WTC11 (cell line): ENCODE measurements at regions not wholly inside any gene's neighbourhood (a gene's known extent, or its start where the extent isn't known, plus 50 kb on each side); places are given as distances from the start of the nearest gene placed in this dataset.

Experiments used
- ATAC-seq: fragments of 200-7000 bp; cut with Tn5 transposase; 2 replicates; pipeline ENCODE4 v1.10.0; 2021; ENCODE audit warnings: mild to moderate bottlenecking, moderate library complexity
- CTCF ChIA-PET: fragments of 300-600 bp; sonication (Branson Sonifier 250); formaldehyde crosslinking; loops from one replicate; lab custom pipeline; 2021; ENCODE audit warnings: antibody characterized with exemption; lab: Charles Lee
- POLR2A ChIA-PET: fragments of 350-600 bp; sonication (Branson Sonifier 250); formaldehyde crosslinking; loops from one replicate; lab custom pipeline; 2021; ENCODE audit warnings: antibody characterized with exemption; lab: Charles Lee
- DNase-seq: peaks from one replicate; pipeline ENCODE4 v3.0.0; 2021; ENCODE audit warnings: low spot score
- H3K27ac Mint-ChIP-seq: 2 replicates; pipeline ENCODE4 v1.8.0; 2021; ENCODE audit warnings: mixed read lengths
- H3K27me3 Mint-ChIP-seq: 2 replicates; pipeline ENCODE4 v1.8.0; 2021; ENCODE audit warnings: low read depth, mild to moderate bottlenecking, moderate library complexity, mixed read lengths
- H3K36me3 Mint-ChIP-seq: 2 replicates; pipeline ENCODE4 v1.8.0; 2021; ENCODE audit warnings: mixed read lengths
- H3K4me1 Mint-ChIP-seq: 2 replicates; pipeline ENCODE4 v1.8.0; 2022; ENCODE audit warnings: mixed read lengths
- H3K4me3 Mint-ChIP-seq: 2 replicates; pipeline ENCODE4 v1.8.0; 2021; ENCODE audit warnings: mild to moderate bottlenecking, moderate library complexity, mixed read lengths
- H3K9me3 Mint-ChIP-seq: 2 replicates; pipeline ENCODE4 v1.8.0; 2021; ENCODE audit warnings: mixed read lengths
- FOXJ3 ChIP-seq: sonication (generic); formaldehyde crosslinking; IDR thresholded peaks from 2 replicates; pipeline ENCODE4 v1.9.0; 2021; ENCODE audit warnings: missing genetic modification reagents, mild to moderate bottlenecking, borderline replicate concordance
- FOXP1 ChIP-seq: sonication (generic); formaldehyde crosslinking; IDR thresholded peaks from 2 replicates; pipeline ENCODE4 v1.8.0; 2022; ENCODE audit warnings: missing genetic modification reagents, mild to moderate bottlenecking, moderate library complexity, borderline replicate concordance
- FOXP4 ChIP-seq: sonication (generic); formaldehyde crosslinking; IDR thresholded peaks from 2 replicates; pipeline ENCODE4 v1.8.0; 2022; ENCODE audit warnings: mild to moderate bottlenecking, missing genetic modification reagents
- HMGXB4 ChIP-seq: sonication (generic); formaldehyde crosslinking; IDR thresholded peaks from 2 replicates; pipeline ENCODE4 v1.8.1; 2023; ENCODE audit warnings: mild to moderate bottlenecking, moderate library complexity, missing genetic modification reagents
- IRF2 ChIP-seq: sonication (generic); formaldehyde crosslinking; IDR thresholded peaks from 2 replicates; pipeline ENCODE4 v1.8.0; 2022; ENCODE audit warnings: low read depth, missing genetic modification reagents, borderline replicate concordance
- JUN ChIP-seq: sonication (generic); formaldehyde crosslinking; IDR thresholded peaks from 2 replicates; pipeline ENCODE4 v1.8.0; 2023; ENCODE audit warnings: mild to moderate bottlenecking, missing genetic modification reagents
- TCF7 ChIP-seq: sonication (generic); formaldehyde crosslinking; IDR thresholded peaks from 2 replicates; pipeline ENCODE4 v1.8.0; 2022; ENCODE audit warnings: mild to moderate bottlenecking, low read depth, missing genetic modification reagents, moderate library complexity
- ZNF138 ChIP-seq: sonication (generic); formaldehyde crosslinking; conservative IDR thresholded peaks from 2 replicates; pipeline ENCODE4 v1.8.1; 2022; ENCODE audit warnings: mild to moderate bottlenecking, moderate library complexity, missing genetic modification reagents
- ZNF219 ChIP-seq: sonication (generic); formaldehyde crosslinking; IDR thresholded peaks from 2 replicates; pipeline ENCODE4 v1.8.0; 2023; ENCODE audit warnings: missing genetic modification reagents, mild to moderate bottlenecking, borderline replicate concordance
- ZNF232 ChIP-seq: sonication (generic); formaldehyde crosslinking; IDR thresholded peaks from 2 replicates; pipeline ENCODE4 v1.8.0; 2022; ENCODE audit warnings: mild to moderate bottlenecking, missing genetic modification reagents
- ZNF416 ChIP-seq: fragments of 250-450 bp; sonication (Bioruptor Pico); IDR thresholded peaks from 2 replicates; pipeline ENCODE4 v1.9.0; 2021; ENCODE audit warnings: mild to moderate bottlenecking, inconsistent platforms
- ZNF532 ChIP-seq: fragments of 250-450 bp; sonication (Bioruptor Pico); IDR thresholded peaks from 2 replicates; pipeline ENCODE4 v1.9.0; 2021; ENCODE audit warnings: mild to moderate bottlenecking, borderline replicate concordance
- TF ChIP-seq, protein P1 (sequence below): sonication (generic); formaldehyde crosslinking; IDR thresholded peaks from 2 replicates; pipeline ENCODE4 v1.8.1; 2023; ENCODE audit warnings: mild to moderate bottlenecking, missing genetic modification reagents, moderate library complexity
- TF ChIP-seq, protein P2 (sequence below): sonication (generic); formaldehyde crosslinking; IDR thresholded peaks from 2 replicates; pipeline ENCODE4 v1.8.0; 2023; ENCODE audit warnings: mild to moderate bottlenecking, missing genetic modification reagents
- TF ChIP-seq, protein P3 (sequence below): sonication (generic); formaldehyde crosslinking; IDR thresholded peaks from 2 replicates; pipeline ENCODE4 v1.8.1; 2022; ENCODE audit warnings: mild to moderate bottlenecking, moderate library complexity, missing genetic modification reagents
- TF ChIP-seq, protein P4 (sequence below): sonication (generic); formaldehyde crosslinking; IDR thresholded peaks from 2 replicates; pipeline ENCODE4 v1.8.0; 2023; ENCODE audit warnings: missing genetic modification reagents, mild to moderate bottlenecking, borderline replicate concordance

- TF ChIP-seq FOXP4, result no peak
- TF ChIP-seq, protein P1, sequence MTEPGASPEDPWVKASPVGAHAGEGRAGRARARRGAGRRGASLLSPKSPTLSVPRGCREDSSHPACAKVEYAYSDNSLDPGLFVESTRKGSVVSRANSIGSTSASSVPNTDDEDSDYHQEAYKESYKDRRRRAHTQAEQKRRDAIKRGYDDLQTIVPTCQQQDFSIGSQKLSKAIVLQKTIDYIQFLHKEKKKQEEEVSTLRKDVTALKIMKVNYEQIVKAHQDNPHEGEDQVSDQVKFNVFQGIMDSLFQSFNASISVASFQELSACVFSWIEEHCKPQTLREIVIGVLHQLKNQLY (CRISPR knock-in tag), result no peak
- TF ChIP-seq ZNF232 (CRISPR knock-in tag), result no peak
- no peak for TF ChIP-seq ZNF219 (CRISPR knock-in tag)
- no peak for TF ChIP-seq HMGXB4
- no peak for TF ChIP-seq ZNF416 (CRISPR knock-in tag)
Measured at GRCh38 chr22:48309115-48309705, 1518.5 kb downstream of the BRD1 start (continued).

DNA sequence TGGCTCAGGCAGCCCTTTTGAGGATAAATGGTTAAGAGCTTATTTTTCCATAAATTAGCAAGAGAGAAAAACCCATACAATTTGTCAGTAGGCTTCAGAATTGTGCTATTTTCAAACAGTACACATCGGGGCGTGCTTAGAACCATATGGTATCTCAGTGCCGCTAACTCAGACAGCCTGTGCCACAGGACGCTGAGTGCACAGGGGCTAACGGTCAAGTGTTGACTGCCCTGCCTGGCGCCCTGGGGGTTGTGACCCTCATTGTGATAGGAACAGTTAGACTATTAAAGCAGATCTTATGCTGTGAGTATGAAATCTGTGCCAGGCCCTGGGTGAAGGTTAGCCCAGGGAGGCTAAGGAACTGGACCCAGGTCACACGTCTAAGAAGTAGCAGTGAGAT, 1519.7 kb downstream of the BRD1 start:
- H3K27ac Mint-ChIP-seq, result no peak overlapping the region
- DNase-seq (no peak), ATAC-seq (no peak)
- H3K4me1 Mint-ChIP-seq, result peaks cover 18% of the 10 kb centered on the region
- H3K4me3 Mint-ChIP-seq, result no peak overlapping the region
- ChIA-PET POLR2A (no interaction called here), CTCF (no interaction called here)
- peaks cover 9% of the 10 kb centered on the region for H3K36me3 Mint-ChIP-seq
- peaks cover 2% of the 10 kb centered on the region; the same call in 1 of the 2 replicates for H3K27me3 Mint-ChIP-seq
- peaks cover 9% of the 10 kb centered on the region for H3K9me3 Mint-ChIP-seq
- TF ChIP-seq, protein P2, sequence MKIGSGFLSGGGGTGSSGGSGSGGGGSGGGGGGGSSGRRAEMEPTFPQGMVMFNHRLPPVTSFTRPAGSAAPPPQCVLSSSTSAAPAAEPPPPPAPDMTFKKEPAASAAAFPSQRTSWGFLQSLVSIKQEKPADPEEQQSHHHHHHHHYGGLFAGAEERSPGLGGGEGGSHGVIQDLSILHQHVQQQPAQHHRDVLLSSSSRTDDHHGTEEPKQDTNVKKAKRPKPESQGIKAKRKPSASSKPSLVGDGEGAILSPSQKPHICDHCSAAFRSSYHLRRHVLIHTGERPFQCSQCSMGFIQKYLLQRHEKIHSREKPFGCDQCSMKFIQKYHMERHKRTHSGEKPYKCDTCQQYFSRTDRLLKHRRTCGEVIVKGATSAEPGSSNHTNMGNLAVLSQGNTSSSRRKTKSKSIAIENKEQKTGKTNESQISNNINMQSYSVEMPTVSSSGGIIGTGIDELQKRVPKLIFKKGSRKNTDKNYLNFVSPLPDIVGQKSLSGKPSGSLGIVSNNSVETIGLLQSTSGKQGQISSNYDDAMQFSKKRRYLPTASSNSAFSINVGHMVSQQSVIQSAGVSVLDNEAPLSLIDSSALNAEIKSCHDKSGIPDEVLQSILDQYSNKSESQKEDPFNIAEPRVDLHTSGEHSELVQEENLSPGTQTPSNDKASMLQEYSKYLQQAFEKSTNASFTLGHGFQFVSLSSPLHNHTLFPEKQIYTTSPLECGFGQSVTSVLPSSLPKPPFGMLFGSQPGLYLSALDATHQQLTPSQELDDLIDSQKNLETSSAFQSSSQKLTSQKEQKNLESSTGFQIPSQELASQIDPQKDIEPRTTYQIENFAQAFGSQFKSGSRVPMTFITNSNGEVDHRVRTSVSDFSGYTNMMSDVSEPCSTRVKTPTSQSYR (CRISPR knock-in tag), result no peak
- no peak for TF ChIP-seq TCF7
- no peak for TF ChIP-seq FOXP1 (CRISPR knock-in tag)
- TF ChIP-seq ZNF532, result no peak
- TF ChIP-seq, protein P3, sequence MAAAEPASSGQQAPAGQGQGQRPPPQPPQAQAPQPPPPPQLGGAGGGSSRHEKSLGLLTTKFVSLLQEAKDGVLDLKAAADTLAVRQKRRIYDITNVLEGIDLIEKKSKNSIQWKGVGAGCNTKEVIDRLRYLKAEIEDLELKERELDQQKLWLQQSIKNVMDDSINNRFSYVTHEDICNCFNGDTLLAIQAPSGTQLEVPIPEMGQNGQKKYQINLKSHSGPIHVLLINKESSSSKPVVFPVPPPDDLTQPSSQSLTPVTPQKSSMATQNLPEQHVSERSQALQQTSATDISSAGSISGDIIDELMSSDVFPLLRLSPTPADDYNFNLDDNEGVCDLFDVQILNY (CRISPR knock-in tag), result no peak
- TF ChIP-seq IRF2 (CRISPR knock-in tag), result no peak
- TF ChIP-seq JUN, result no peak
- TF ChIP-seq ZNF138, result no peak
- no peak for TF ChIP-seq HMGXB4
- TF ChIP-seq FOXJ3 (CRISPR knock-in tag), result no peak
- TF ChIP-seq, protein P4, sequence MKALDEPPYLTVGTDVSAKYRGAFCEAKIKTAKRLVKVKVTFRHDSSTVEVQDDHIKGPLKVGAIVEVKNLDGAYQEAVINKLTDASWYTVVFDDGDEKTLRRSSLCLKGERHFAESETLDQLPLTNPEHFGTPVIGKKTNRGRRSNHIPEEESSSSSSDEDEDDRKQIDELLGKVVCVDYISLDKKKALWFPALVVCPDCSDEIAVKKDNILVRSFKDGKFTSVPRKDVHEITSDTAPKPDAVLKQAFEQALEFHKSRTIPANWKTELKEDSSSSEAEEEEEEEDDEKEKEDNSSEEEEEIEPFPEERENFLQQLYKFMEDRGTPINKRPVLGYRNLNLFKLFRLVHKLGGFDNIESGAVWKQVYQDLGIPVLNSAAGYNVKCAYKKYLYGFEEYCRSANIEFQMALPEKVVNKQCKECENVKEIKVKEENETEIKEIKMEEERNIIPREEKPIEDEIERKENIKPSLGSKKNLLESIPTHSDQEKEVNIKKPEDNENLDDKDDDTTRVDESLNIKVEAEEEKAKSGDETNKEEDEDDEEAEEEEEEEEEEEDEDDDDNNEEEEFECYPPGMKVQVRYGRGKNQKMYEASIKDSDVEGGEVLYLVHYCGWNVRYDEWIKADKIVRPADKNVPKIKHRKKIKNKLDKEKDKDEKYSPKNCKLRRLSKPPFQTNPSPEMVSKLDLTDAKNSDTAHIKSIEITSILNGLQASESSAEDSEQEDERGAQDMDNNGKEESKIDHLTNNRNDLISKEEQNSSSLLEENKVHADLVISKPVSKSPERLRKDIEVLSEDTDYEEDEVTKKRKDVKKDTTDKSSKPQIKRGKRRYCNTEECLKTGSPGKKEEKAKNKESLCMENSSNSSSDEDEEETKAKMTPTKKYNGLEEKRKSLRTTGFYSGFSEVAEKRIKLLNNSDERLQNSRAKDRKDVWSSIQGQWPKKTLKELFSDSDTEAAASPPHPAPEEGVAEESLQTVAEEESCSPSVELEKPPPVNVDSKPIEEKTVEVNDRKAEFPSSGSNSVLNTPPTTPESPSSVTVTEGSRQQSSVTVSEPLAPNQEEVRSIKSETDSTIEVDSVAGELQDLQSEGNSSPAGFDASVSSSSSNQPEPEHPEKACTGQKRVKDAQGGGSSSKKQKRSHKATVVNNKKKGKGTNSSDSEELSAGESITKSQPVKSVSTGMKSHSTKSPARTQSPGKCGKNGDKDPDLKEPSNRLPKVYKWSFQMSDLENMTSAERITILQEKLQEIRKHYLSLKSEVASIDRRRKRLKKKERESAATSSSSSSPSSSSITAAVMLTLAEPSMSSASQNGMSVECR (CRISPR knock-in tag), result no peak
